ENCODE measurements at regions not wholly inside any gene's neighbourhood (a gene's known extent, or its start where the extent isn't known, plus 50 kb on each side); places are given as distances from the start of the nearest gene placed in this dataset.
"Not testable (repeated sequence)": the region's sequence is repeated elsewhere in the genome, so short reads cannot be mapped to it uniquely, and the experiment has no call there.

- DNase-seq (ENCODE audit: extremely low spot score): no peak
- ChIA-PET CTCF (no interaction called here), POLR2A (no interaction called here)
- TF ChIP-seq FOXA1 (IDR thresholded peaks at IDR 0.05) (no peak), ARNT (IDR thresholded peaks at IDR 0.05) (no peak), TARDBP (IDR thresholded peaks at IDR 0.05) (no peak), FOXM1 (IDR thresholded peaks at IDR 0.05; ENCODE audit: borderline replicate concordance) (no peak), ELF4 (IDR thresholded peaks at IDR 0.05) (no peak), SP1 (IDR thresholded peaks at IDR 0.05) (no peak), ZNF384 (IDR thresholded peaks at IDR 0.05) (no peak), HDGF (IDR thresholded peaks at IDR 0.05; ENCODE audit: borderline replicate concordance) (no peak), SUZ12 (IDR thresholded peaks at IDR 0.05) (no peak), BHLHE40 (IDR thresholded peaks at IDR 0.05; ENCODE audit: borderline replicate concordance) (no peak), LEF1 (IDR thresholded peaks at IDR 0.05; ENCODE audit: borderline replicate concordance) (no peak)
- TF ChIP-seq, protein P1, sequence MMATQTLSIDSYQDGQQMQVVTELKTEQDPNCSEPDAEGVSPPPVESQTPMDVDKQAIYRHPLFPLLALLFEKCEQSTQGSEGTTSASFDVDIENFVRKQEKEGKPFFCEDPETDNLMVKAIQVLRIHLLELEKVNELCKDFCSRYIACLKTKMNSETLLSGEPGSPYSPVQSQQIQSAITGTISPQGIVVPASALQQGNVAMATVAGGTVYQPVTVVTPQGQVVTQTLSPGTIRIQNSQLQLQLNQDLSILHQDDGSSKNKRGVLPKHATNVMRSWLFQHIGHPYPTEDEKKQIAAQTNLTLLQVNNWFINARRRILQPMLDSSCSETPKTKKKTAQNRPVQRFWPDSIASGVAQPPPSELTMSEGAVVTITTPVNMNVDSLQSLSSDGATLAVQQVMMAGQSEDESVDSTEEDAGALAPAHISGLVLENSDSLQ (IDR thresholded peaks at IDR 0.05): no peak
Measured at GRCh38 chr11:10952872-10953271, 95.0 kb upstream of the ZBED5 start.

GRCh38 chr11:10947935-10948334 is 90.1 kb upstream of the ZBED5 start:
- POLR2A ChIA-PET; DNase-seq (ENCODE audit: extremely low spot score); CTCF ChIA-PET: not testable (repeated sequence)

DNA sequence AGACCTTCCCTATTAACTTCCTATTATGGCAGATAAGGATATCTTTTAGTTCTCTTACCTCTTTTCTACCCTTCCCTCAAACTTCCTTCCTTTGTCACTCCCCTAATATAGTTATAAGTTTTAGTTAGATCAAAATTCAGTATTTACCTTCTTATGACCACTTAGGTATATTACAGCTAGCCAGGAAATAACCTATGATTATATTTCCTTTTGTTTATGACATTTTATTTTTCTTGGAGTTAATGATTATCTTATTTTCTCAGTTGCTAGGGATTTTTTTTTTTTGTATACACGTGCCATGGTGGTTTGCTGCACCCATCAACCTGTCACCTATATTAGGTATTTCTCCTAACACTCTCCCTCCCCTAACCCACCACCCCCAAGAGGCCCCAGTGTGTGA is 88.2 kb upstream of the ZBED5 start:
- ChIA-PET CTCF (no interaction called here), POLR2A (no interaction called here)
- TF ChIP-seq SP1 (IDR thresholded peaks at IDR 0.05) (no peak), HDGF (IDR thresholded peaks at IDR 0.05; ENCODE audit: borderline replicate concordance) (no peak)
- DNase-seq (ENCODE audit: extremely low spot score): no peak

DNA sequence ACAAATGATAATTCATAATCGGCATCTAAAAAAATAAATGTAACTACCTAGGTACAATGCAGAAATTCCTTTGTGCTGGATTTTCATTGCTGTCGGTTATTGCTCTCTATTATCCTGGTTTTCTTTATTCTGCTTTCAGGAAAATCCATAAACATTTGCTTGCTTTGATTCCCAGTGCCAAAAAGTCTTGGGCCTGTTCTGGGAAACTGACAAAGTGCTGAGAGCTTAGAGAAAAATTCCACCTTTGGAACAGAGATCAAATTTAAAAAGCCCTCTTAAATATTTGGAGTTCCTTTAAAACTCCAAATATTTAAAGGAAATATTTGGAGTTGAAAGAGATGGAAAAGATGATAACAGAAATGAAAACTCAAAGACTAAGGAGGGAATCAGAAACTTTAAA is 87.3 kb upstream of the ZBED5 start:
- TF ChIP-seq L3MBTL2 (conservative IDR thresholded peaks at IDR 0.05): no peak
- TF ChIP-seq ZNF384 (IDR thresholded peaks at IDR 0.05): no peak
- no peak for TF ChIP-seq ARNT (IDR thresholded peaks at IDR 0.05)
- TF ChIP-seq SUZ12 (IDR thresholded peaks at IDR 0.05): no peak
- TF ChIP-seq ELF4 (IDR thresholded peaks at IDR 0.05): no peak
- no peak for TF ChIP-seq LEF1 (IDR thresholded peaks at IDR 0.05; ENCODE audit: borderline replicate concordance)
- no peak for TF ChIP-seq FOXA1 (IDR thresholded peaks at IDR 0.05)
- no peak for TF ChIP-seq FOXK2 (IDR thresholded peaks at IDR 0.05)
- TF ChIP-seq TARDBP (IDR thresholded peaks at IDR 0.05): no peak
- no peak for TF ChIP-seq HDGF (IDR thresholded peaks at IDR 0.05; ENCODE audit: borderline replicate concordance)
- TF ChIP-seq BHLHE40 (IDR thresholded peaks at IDR 0.05; ENCODE audit: borderline replicate concordance): no peak
- TF ChIP-seq, protein P1 (IDR thresholded peaks at IDR 0.05): no peak
- ChIA-PET CTCF (no interaction called here), POLR2A (no interaction called here)
- DNase-seq (ENCODE audit: extremely low spot score): no peak

GRCh38 chr11:10943968-10944367 is 86.1 kb upstream of the ZBED5 start:
- DNase-seq (ENCODE audit: extremely low spot score): no peak
- ChIA-PET POLR2A (interaction anchor here (1.0 to 1.1 kb wide), 2 partner anchors 10 to 135 kb away, joined by 3 to 4 read pairs; partner anchors contain the start of gene EIF4G2), CTCF (interaction anchor here (0.6 to 3.3 kb wide), 4 partner anchors 10 to 1243 kb away, joined by 3 to 18 read pairs (median 6); no protein-coding TSS in a partner anchor)
- TF ChIP-seq CTBP1 (IDR thresholded peaks at IDR 0.05; ENCODE audit: borderline replicate concordance) (no peak), NFRKB (IDR thresholded peaks at IDR 0.05) (no peak), SUZ12 (IDR thresholded peaks at IDR 0.05) (no peak), FOXK2 (IDR thresholded peaks at IDR 0.05) (no peak), FOXM1 (IDR thresholded peaks at IDR 0.05; ENCODE audit: borderline replicate concordance) (no peak), LEF1 (IDR thresholded peaks at IDR 0.05; ENCODE audit: borderline replicate concordance) (no peak), L3MBTL2 (conservative IDR thresholded peaks at IDR 0.05) (no peak), ARNT (IDR thresholded peaks at IDR 0.05) (no peak), TARDBP (IDR thresholded peaks at IDR 0.05) (no peak), SP1 (IDR thresholded peaks at IDR 0.05) (no peak), FOXA1 (IDR thresholded peaks at IDR 0.05) (no peak)

DNA sequence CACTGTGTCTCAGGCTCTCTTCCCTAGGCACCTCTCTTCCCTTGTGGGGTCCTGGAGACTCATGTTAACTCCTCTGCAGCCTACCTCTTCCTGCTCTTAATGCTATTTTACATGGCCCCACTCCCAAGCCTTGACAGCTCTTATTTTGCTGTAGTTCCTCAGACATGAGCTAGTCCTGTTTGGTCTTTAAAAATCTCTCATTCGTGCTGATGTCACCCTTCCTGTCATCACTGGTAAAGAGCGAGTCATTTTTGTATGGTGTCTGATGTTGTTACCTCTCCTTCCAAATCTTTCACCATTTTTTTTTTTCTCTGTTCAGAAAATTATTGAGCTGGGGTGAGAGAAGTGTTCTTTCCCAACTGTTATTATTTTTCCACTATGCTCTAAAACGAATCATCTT is 84.8 kb upstream of the ZBED5 start:
- no peak for TF ChIP-seq ZNF384 (IDR thresholded peaks at IDR 0.05)
- TF ChIP-seq ELF4 (IDR thresholded peaks at IDR 0.05): no peak
- TF ChIP-seq FOXA1 (IDR thresholded peaks at IDR 0.05): no peak
- no peak for TF ChIP-seq ARNT (IDR thresholded peaks at IDR 0.05)
- TF ChIP-seq FOXM1 (IDR thresholded peaks at IDR 0.05; ENCODE audit: borderline replicate concordance): no peak
- TF ChIP-seq SP1 (IDR thresholded peaks at IDR 0.05): no peak
- no peak for TF ChIP-seq BHLHE40 (IDR thresholded peaks at IDR 0.05; ENCODE audit: borderline replicate concordance)
- no peak for TF ChIP-seq CTBP1 (IDR thresholded peaks at IDR 0.05; ENCODE audit: borderline replicate concordance)
- TF ChIP-seq LEF1 (IDR thresholded peaks at IDR 0.05; ENCODE audit: borderline replicate concordance): no peak
- TF ChIP-seq SUZ12 (IDR thresholded peaks at IDR 0.05): no peak
- TF ChIP-seq TARDBP (IDR thresholded peaks at IDR 0.05): no peak
- no peak for TF ChIP-seq NFRKB (IDR thresholded peaks at IDR 0.05)
- no peak for TF ChIP-seq L3MBTL2 (conservative IDR thresholded peaks at IDR 0.05)
- no peak for TF ChIP-seq HDGF (IDR thresholded peaks at IDR 0.05; ENCODE audit: borderline replicate concordance)
- TF ChIP-seq FOXK2 (IDR thresholded peaks at IDR 0.05): no peak
- TF ChIP-seq, protein P1 (IDR thresholded peaks at IDR 0.05): no peak
- DNase-seq (ENCODE audit: extremely low spot score): no peak
- POLR2A ChIA-PET: interaction anchor here (1.3 to 2.2 kb wide), 2 partner anchors 9 to 134 kb away, joined by 6 read pairs; partner anchors contain the start of gene EIF4G2
- CTCF ChIA-PET: interaction anchor here (0.6 to 3.3 kb wide), 6 partner anchors 9 to 1406 kb away, joined by 3 to 18 read pairs (median 4); no protein-coding TSS in a partner anchor
